RWPE2 (cell line): ENCODE measurements at regions not wholly inside any gene's neighbourhood (a gene's known extent, or its start where the extent isn't known, plus 50 kb on each side); places are given as distances from the start of the nearest gene placed in this dataset.

Source experiments
- ATAC-seq: fragments of 200-7000 bp; cut with Tn5 transposase; 3 replicates; pipeline ENCODE4 v1.9.1; 2021; ENCODE audit warnings: low read depth
- DNase-seq: peaks from one replicate; pipeline ENCODE4 v3.0.0-alpha.2; 2020; ENCODE audit warnings: low spot score
- H3K27ac ChIP-seq: fragments of 450-650 bp; 2 replicates; pipeline ENCODE4 v1.5.1; 2017; ENCODE audit warnings: mild to moderate bottlenecking; ENCODE audit not compliant: poor library complexity, severe bottlenecking
- H3K27me3 ChIP-seq: fragments of 250-450 bp; sonication (Bioruptor Pico); 2 replicates; pipeline ENCODE4 v1.5.1; 2021; ENCODE audit warnings: mild to moderate bottlenecking, moderate library complexity; ENCODE audit not compliant: insufficient read depth, poor library complexity, severe bottlenecking
- H3K36me3 ChIP-seq: fragments of 250-450 bp; sonication (Bioruptor Pico); 2 replicates; pipeline ENCODE4 v1.5.1; 2020; ENCODE audit warnings: low read depth, mild to moderate bottlenecking, moderate library complexity
- H3K4me1 ChIP-seq: fragments of 250-450 bp; sonication (Bioruptor Pico); 2 replicates; pipeline ENCODE4 v1.5.1; 2021; ENCODE audit warnings: mild to moderate bottlenecking, moderate library complexity; ENCODE audit not compliant: insufficient read depth, poor library complexity, severe bottlenecking
- H3K4me3 ChIP-seq: fragments of 250-450 bp; sonication (Bioruptor Pico); 2 replicates; pipeline ENCODE4 v1.5.1; 2021; ENCODE audit warnings: mild to moderate bottlenecking, moderate library complexity; ENCODE audit not compliant: severe bottlenecking
- H3K9me3 ChIP-seq: fragments of 250-450 bp; sonication (Bioruptor Pico); 2 replicates; pipeline ENCODE4 v1.5.1; 2021; ENCODE audit warnings: mild to moderate bottlenecking, moderate library complexity; ENCODE audit not compliant: severe bottlenecking
- CTCF ChIP-seq: fragments of 450-650 bp; IDR thresholded peaks from one replicate; pipeline ENCODE4 v1.5.1; 2017; ENCODE audit warnings: mild to moderate bottlenecking, moderate library complexity; ENCODE audit not compliant: poor library complexity, severe bottlenecking

- ATAC-seq (no peak), DNase-seq (no peak)
- Histone ChIP-seq H3K4me1 (peaks cover 31% of the 10 kb centered on the region), H3K4me3 (no peak overlapping the region), H3K36me3 (no peaks in the 10 kb centered on the region), H3K9me3 (no peaks in the 10 kb centered on the region), H3K27me3 (no peaks in the 10 kb centered on the region), H3K27ac (no peak overlapping the region)
- no peak for TF ChIP-seq CTCF
These were observed 90.3 kb upstream of the EGLN3 start for GRCh38 chr14:34041220-34041619.

GRCh38 chr14:34040766-34041165 is 89.9 kb upstream of the EGLN3 start:
- H3K27me3 ChIP-seq = no peaks in the 10 kb centered on the region
- DNase-seq (no peak), ATAC-seq (no peak)
- H3K4me3 ChIP-seq = no peak overlapping the region
- no peak for TF ChIP-seq CTCF
- H3K9me3 ChIP-seq = no peaks in the 10 kb centered on the region
- H3K4me1 ChIP-seq = peaks cover 35% of the 10 kb centered on the region
- no peaks in the 10 kb centered on the region for H3K36me3 ChIP-seq
- no peak overlapping the region for H3K27ac ChIP-seq

GRCh38 chr14:34039428-34040047 is 88.7 kb upstream of the EGLN3 start:
- no peak overlapping the region for H3K4me3 ChIP-seq
- no peaks in the 10 kb centered on the region for H3K9me3 ChIP-seq
- no peaks in the 10 kb centered on the region for H3K27me3 ChIP-seq
- ATAC-seq (no peak), DNase-seq (no peak)
- no peaks in the 10 kb centered on the region for H3K36me3 ChIP-seq
- H3K27ac ChIP-seq = peak overlapping the region; percentile 94
- no peak for TF ChIP-seq CTCF
- H3K4me1 ChIP-seq = peaks cover 46% of the 10 kb centered on the region

GRCh38 chr14:34038358-34039057 is 87.6 kb upstream of the EGLN3 start:
- Histone ChIP-seq H3K36me3 (no peaks in the 10 kb centered on the region), H3K9me3 (no peaks in the 10 kb centered on the region), H3K4me1 (peaks cover 36% of the 10 kb centered on the region), H3K4me3 (no peak overlapping the region), H3K27me3 (no peaks in the 10 kb centered on the region), H3K27ac (peak overlapping the region; percentile 94)
- ATAC-seq = no peak
- TF ChIP-seq CTCF = no peak
- DNase-seq = no peak

GRCh38 chr14:34036319-34036766 is 85.5 kb upstream of the EGLN3 start:
- no peaks in the 10 kb centered on the region for H3K36me3 ChIP-seq
- H3K9me3 ChIP-seq = no peaks in the 10 kb centered on the region
- TF ChIP-seq CTCF = no peak
- H3K27ac ChIP-seq = peak overlapping the region; percentile 94
- DNase-seq (no peak), ATAC-seq (no peak)
- H3K4me3 ChIP-seq = no peak overlapping the region
- H3K27me3 ChIP-seq = no peaks in the 10 kb centered on the region
- peaks cover 32% of the 10 kb centered on the region for H3K4me1 ChIP-seq
